ENCODE measurements at regions not wholly inside any gene's neighbourhood (a gene's known extent, or its start where the extent isn't known, plus 50 kb on each side); places are given as distances from the start of the nearest gene placed in this dataset.

DNA sequence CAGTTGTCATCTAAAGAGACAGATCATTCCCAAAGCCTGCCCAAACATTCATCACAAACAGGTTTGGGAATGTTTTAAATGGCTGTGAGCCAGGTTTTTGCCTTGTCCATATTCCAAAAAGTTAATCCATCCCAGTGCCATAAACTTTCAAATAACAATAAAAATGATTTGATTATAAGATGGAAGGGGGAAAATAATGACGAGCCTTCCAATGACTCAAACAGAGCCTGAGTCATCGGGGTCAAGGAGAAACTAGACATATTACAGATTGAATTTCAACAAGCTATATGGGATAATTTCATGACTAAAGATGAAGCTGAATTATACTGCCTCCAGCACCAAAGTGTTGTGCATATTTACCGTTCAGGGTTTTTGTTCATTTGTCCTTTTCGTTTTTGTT, 195.8 kb upstream of the PKN2 start:
- TF ChIP-seq, protein P1, sequence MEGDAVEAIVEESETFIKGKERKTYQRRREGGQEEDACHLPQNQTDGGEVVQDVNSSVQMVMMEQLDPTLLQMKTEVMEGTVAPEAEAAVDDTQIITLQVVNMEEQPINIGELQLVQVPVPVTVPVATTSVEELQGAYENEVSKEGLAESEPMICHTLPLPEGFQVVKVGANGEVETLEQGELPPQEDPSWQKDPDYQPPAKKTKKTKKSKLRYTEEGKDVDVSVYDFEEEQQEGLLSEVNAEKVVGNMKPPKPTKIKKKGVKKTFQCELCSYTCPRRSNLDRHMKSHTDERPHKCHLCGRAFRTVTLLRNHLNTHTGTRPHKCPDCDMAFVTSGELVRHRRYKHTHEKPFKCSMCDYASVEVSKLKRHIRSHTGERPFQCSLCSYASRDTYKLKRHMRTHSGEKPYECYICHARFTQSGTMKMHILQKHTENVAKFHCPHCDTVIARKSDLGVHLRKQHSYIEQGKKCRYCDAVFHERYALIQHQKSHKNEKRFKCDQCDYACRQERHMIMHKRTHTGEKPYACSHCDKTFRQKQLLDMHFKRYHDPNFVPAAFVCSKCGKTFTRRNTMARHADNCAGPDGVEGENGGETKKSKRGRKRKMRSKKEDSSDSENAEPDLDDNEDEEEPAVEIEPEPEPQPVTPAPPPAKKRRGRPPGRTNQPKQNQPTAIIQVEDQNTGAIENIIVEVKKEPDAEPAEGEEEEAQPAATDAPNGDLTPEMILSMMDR (IDR thresholded peaks at IDR 0.05; ENCODE audit: insufficient read depth, low read depth, low read length): no peak
- no peak for TF ChIP-seq EZH2 (IDR thresholded peaks at IDR 0.05; ENCODE audit: insufficient read depth, low read length)
- Mint-ChIP-seq H3K27ac (ENCODE audit: unreplicated experiment) (no peak overlapping the region), H3K9me3 (ENCODE audit: unreplicated experiment) (peaks cover 2% of the 10 kb centered on the region), H3K36me3 (ENCODE audit: low read depth, unreplicated experiment) (no peaks in the 10 kb centered on the region), H3K27me3 (ENCODE audit: low read depth, unreplicated experiment) (no peaks in the 10 kb centered on the region), H3K4me3 (ENCODE audit: unreplicated experiment) (no peak overlapping the region), H3K4me1 (ENCODE audit: low read depth, unreplicated experiment) (no peaks in the 10 kb centered on the region)
- Histone ChIP-seq H4K20me1 (ENCODE audit: insufficient read depth, low read length) (no peaks in the 10 kb centered on the region), H3K4me3 (ENCODE audit: insufficient read depth, low read depth, low read length) (no peak overlapping the region), H3K27ac (ENCODE audit: low read depth, low read length) (no peak overlapping the region), H3K9me3 (ENCODE audit: insufficient read depth, low read depth, low read length) (no peaks in the 10 kb centered on the region), H3K9ac (ENCODE audit: low read length) (no peak overlapping the region), H3K79me2 (ENCODE audit: insufficient read depth, low read length) (no peaks in the 10 kb centered on the region), H3K4me1 (ENCODE audit: insufficient read depth, low read length) (no peaks in the 10 kb centered on the region), H3K36me3 (ENCODE audit: insufficient read depth, low read length) (no peaks in the 10 kb centered on the region), H2AFZ (ENCODE audit: low read depth, low read length) (no peak overlapping the region), H3K4me2 (ENCODE audit: low read length) (no peak overlapping the region), H3K27me3 (ENCODE audit: insufficient read depth, low read length) (no peaks in the 10 kb centered on the region)
- FAIRE-seq: no peak
- no peak for DNase-seq (ENCODE audit: low read depth)

DNA sequence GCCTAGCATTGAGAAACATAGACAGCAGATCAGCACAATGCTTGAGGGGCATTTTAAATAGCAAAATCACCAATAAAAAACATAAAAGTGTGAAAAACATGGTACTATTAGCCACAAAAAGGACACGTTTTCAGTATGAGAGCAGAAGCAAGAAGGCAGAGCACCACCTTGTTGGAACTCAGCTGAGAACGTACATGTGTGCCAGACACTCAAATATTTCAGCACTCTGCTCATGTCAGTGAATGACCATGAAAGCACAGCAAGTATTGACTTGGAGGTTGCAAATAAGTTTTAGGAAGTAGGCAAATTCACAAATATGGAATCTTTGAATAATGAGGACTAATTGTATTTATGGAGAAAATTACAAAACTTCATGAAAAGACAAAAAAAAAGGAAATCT, 193.4 kb upstream of the PKN2 start:
- no peaks in the 10 kb centered on the region for H3K79me2 ChIP-seq (ENCODE audit: insufficient read depth, low read length)
- no peaks in the 10 kb centered on the region for H3K4me1 ChIP-seq (ENCODE audit: insufficient read depth, low read length)
- H3K27ac ChIP-seq (ENCODE audit: low read depth, low read length): no peak overlapping the region
- no peaks in the 10 kb centered on the region for H3K36me3 ChIP-seq (ENCODE audit: insufficient read depth, low read length)
- no peak overlapping the region for H3K9ac ChIP-seq (ENCODE audit: low read length)
- Mint-ChIP-seq H3K27ac (ENCODE audit: unreplicated experiment) (no peak overlapping the region), H3K36me3 (ENCODE audit: low read depth, unreplicated experiment) (no peaks in the 10 kb centered on the region), H3K4me3 (ENCODE audit: unreplicated experiment) (no peak overlapping the region), H3K27me3 (ENCODE audit: low read depth, unreplicated experiment) (no peaks in the 10 kb centered on the region), H3K4me1 (ENCODE audit: low read depth, unreplicated experiment) (no peaks in the 10 kb centered on the region), H3K9me3 (ENCODE audit: unreplicated experiment) (no peaks in the 10 kb centered on the region)
- H3K4me2 ChIP-seq (ENCODE audit: low read length): no peak overlapping the region
- TF ChIP-seq, protein P1 (IDR thresholded peaks at IDR 0.05; ENCODE audit: insufficient read depth, low read depth, low read length): no peak
- TF ChIP-seq EZH2 (IDR thresholded peaks at IDR 0.05; ENCODE audit: insufficient read depth, low read length): no peak
- DNase-seq (ENCODE audit: low read depth) (no peak), FAIRE-seq (no peak)
- H3K9me3 ChIP-seq (ENCODE audit: insufficient read depth, low read depth, low read length): no peaks in the 10 kb centered on the region
- no peaks in the 10 kb centered on the region for H3K27me3 ChIP-seq (ENCODE audit: insufficient read depth, low read length)
- no peak overlapping the region for H3K4me3 ChIP-seq (ENCODE audit: insufficient read depth, low read depth, low read length)
- H4K20me1 ChIP-seq (ENCODE audit: insufficient read depth, low read length): no peaks in the 10 kb centered on the region
- no peak overlapping the region for H2AFZ ChIP-seq (ENCODE audit: low read depth, low read length)

DNA sequence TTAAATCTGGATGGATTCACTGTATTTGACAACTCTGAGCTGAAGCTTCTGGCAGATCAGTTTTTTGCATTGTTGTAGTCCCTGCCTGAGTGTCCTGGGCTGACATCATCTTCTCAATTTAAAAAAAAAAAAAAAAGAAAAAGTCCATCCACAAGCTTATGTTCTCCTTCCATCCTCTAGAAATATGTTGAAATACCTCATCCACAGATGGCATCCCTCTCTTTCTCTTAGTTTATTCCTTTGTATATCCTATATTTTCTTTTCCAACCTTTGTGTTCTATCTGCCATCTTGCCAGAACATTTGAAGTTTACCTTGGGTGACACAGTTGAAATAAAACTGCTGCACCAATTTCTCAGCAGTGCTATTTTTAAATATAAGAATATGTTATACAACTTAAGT, 184.4 kb upstream of the PKN2 start:
- Mint-ChIP-seq H3K4me1 (ENCODE audit: low read depth, unreplicated experiment) (no peaks in the 10 kb centered on the region), H3K27me3 (ENCODE audit: low read depth, unreplicated experiment) (no peaks in the 10 kb centered on the region), H3K9me3 (ENCODE audit: unreplicated experiment) (no peaks in the 10 kb centered on the region), H3K4me3 (ENCODE audit: unreplicated experiment) (no peak overlapping the region), H3K27ac (ENCODE audit: unreplicated experiment) (no peak overlapping the region), H3K36me3 (ENCODE audit: low read depth, unreplicated experiment) (no peaks in the 10 kb centered on the region)
- no peaks in the 10 kb centered on the region for H3K9me3 ChIP-seq (ENCODE audit: insufficient read depth, low read depth, low read length)
- no peak for DNase-seq (ENCODE audit: low read depth)
- no peak overlapping the region for H3K27ac ChIP-seq (ENCODE audit: low read depth, low read length)
- no peaks in the 10 kb centered on the region for H3K36me3 ChIP-seq (ENCODE audit: insufficient read depth, low read length)
- H2AFZ ChIP-seq (ENCODE audit: low read depth, low read length): no peak overlapping the region
- no peaks in the 10 kb centered on the region for H4K20me1 ChIP-seq (ENCODE audit: insufficient read depth, low read length)
- no peak overlapping the region for H3K4me3 ChIP-seq (ENCODE audit: insufficient read depth, low read depth, low read length)
- H3K4me1 ChIP-seq (ENCODE audit: insufficient read depth, low read length): no peaks in the 10 kb centered on the region
- H3K9ac ChIP-seq (ENCODE audit: low read length): no peak overlapping the region
- no peaks in the 10 kb centered on the region for H3K27me3 ChIP-seq (ENCODE audit: insufficient read depth, low read length)
- no peak overlapping the region for H3K4me2 ChIP-seq (ENCODE audit: low read length)
- TF ChIP-seq EZH2 (IDR thresholded peaks at IDR 0.05; ENCODE audit: insufficient read depth, low read length): no peak
- TF ChIP-seq, protein P1 (IDR thresholded peaks at IDR 0.05; ENCODE audit: insufficient read depth, low read depth, low read length): no peak
- FAIRE-seq: no peak
- no peaks in the 10 kb centered on the region for H3K79me2 ChIP-seq (ENCODE audit: insufficient read depth, low read length)
